ENCODE measurements at regions not wholly inside any gene's neighbourhood (a gene's known extent, or its start where the extent isn't known, plus 50 kb on each side); places are given as distances from the start of the nearest gene placed in this dataset.

DNA sequence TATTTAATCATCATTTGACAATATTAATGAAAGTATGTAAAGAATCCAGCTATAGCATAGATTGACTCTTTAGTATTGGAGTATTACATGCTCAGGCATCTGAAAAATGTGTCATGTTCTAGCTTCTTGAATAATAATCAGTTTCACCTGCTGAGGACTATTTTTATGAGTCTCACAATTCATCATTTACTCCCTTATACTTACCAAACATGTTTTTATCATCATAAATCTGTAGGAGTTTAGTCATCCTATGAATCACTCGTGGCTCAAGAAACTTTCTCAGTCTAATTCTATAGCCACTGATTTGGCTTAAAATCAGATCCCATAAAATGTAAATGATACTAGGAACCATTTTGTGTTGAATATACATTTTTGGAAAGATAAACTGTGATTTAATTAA, 1616.1 kb downstream of the C4orf33 start:
- no peak for TF ChIP-seq RAD21 (conservative IDR thresholded peaks at IDR 0.05)
- TF ChIP-seq, protein P1, sequence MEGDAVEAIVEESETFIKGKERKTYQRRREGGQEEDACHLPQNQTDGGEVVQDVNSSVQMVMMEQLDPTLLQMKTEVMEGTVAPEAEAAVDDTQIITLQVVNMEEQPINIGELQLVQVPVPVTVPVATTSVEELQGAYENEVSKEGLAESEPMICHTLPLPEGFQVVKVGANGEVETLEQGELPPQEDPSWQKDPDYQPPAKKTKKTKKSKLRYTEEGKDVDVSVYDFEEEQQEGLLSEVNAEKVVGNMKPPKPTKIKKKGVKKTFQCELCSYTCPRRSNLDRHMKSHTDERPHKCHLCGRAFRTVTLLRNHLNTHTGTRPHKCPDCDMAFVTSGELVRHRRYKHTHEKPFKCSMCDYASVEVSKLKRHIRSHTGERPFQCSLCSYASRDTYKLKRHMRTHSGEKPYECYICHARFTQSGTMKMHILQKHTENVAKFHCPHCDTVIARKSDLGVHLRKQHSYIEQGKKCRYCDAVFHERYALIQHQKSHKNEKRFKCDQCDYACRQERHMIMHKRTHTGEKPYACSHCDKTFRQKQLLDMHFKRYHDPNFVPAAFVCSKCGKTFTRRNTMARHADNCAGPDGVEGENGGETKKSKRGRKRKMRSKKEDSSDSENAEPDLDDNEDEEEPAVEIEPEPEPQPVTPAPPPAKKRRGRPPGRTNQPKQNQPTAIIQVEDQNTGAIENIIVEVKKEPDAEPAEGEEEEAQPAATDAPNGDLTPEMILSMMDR (IDR thresholded peaks at IDR 0.05; ENCODE audit: poor library complexity, severe bottlenecking) = no peak
- no peak for TF ChIP-seq POLR2AphosphoS5 (IDR thresholded peaks at IDR 0.05)
- TF ChIP-seq EZH2 (IDR thresholded peaks at IDR 0.05; ENCODE audit: borderline replicate concordance, insufficient read depth, low read length, poor library complexity, severe bottlenecking) = no peak
- TF ChIP-seq, protein P2, sequence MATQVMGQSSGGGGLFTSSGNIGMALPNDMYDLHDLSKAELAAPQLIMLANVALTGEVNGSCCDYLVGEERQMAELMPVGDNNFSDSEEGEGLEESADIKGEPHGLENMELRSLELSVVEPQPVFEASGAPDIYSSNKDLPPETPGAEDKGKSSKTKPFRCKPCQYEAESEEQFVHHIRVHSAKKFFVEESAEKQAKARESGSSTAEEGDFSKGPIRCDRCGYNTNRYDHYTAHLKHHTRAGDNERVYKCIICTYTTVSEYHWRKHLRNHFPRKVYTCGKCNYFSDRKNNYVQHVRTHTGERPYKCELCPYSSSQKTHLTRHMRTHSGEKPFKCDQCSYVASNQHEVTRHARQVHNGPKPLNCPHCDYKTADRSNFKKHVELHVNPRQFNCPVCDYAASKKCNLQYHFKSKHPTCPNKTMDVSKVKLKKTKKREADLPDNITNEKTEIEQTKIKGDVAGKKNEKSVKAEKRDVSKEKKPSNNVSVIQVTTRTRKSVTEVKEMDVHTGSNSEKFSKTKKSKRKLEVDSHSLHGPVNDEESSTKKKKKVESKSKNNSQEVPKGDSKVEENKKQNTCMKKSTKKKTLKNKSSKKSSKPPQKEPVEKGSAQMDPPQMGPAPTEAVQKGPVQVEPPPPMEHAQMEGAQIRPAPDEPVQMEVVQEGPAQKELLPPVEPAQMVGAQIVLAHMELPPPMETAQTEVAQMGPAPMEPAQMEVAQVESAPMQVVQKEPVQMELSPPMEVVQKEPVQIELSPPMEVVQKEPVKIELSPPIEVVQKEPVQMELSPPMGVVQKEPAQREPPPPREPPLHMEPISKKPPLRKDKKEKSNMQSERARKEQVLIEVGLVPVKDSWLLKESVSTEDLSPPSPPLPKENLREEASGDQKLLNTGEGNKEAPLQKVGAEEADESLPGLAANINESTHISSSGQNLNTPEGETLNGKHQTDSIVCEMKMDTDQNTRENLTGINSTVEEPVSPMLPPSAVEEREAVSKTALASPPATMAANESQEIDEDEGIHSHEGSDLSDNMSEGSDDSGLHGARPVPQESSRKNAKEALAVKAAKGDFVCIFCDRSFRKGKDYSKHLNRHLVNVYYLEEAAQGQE (IDR thresholded peaks at IDR 0.05; ENCODE audit: borderline replicate concordance) = no peak

All from neural cell (in vitro differentiated cells).